PFSK-1 (cell line): ENCODE measurements at regions not wholly inside any gene's neighbourhood (a gene's known extent, or its start where the extent isn't known, plus 50 kb on each side); places are given as distances from the start of the nearest gene placed in this dataset.

Experiments
- FOXP2 ChIP-seq: optimal IDR thresholded peaks from 2 replicates; pipeline ENCODE3; 2011; ENCODE audit warnings: borderline replicate concordance, control low read depth, inconsistent platforms; ENCODE audit not compliant: insufficient read depth; ENCODE audit errors: extremely low read length, extremely low read depth
- POLR2AphosphoS5 ChIP-seq: IDR thresholded peaks from 2 replicates; pipeline ENCODE4 v1.6.1; 2012; ENCODE audit warnings: low read depth, mild to moderate bottlenecking, control low read depth, low read length, moderate library complexity
- TF ChIP-seq, protein P1 (sequence below), 2 experiments: IDR thresholded peaks; 2 replicates each; pipeline versions ENCODE4 v1.6.1 to v1.8.0; 2011 to 2012; ENCODE audit warnings: low read depth in 2 of 2, low read length in 2 of 2, control low read depth in 1 of 2, inconsistent platforms in 1 of 2, mild to moderate bottlenecking in 1 of 2, moderate library complexity in 1 of 2; ENCODE audit not compliant: insufficient read depth in 1 of 2

DNA sequence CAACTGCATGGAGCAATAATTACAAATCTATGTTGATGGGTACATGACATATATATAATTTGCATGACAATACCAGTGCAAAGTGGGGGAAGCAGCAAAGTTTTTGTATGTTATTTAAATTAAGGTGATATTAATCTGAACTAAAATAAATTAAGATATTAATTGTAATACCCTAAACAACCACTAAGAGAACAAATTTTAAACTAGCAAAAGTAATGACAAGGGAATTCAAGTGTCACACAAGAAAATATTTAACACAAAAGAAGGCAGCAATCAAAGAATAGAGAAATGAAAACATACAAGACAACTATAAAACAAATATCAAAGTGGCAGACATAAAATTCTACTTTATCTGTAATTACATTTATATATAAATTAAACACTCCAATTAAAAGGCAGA, 2003.4 kb downstream of the MAT2B start:
- TF ChIP-seq, protein P1, sequence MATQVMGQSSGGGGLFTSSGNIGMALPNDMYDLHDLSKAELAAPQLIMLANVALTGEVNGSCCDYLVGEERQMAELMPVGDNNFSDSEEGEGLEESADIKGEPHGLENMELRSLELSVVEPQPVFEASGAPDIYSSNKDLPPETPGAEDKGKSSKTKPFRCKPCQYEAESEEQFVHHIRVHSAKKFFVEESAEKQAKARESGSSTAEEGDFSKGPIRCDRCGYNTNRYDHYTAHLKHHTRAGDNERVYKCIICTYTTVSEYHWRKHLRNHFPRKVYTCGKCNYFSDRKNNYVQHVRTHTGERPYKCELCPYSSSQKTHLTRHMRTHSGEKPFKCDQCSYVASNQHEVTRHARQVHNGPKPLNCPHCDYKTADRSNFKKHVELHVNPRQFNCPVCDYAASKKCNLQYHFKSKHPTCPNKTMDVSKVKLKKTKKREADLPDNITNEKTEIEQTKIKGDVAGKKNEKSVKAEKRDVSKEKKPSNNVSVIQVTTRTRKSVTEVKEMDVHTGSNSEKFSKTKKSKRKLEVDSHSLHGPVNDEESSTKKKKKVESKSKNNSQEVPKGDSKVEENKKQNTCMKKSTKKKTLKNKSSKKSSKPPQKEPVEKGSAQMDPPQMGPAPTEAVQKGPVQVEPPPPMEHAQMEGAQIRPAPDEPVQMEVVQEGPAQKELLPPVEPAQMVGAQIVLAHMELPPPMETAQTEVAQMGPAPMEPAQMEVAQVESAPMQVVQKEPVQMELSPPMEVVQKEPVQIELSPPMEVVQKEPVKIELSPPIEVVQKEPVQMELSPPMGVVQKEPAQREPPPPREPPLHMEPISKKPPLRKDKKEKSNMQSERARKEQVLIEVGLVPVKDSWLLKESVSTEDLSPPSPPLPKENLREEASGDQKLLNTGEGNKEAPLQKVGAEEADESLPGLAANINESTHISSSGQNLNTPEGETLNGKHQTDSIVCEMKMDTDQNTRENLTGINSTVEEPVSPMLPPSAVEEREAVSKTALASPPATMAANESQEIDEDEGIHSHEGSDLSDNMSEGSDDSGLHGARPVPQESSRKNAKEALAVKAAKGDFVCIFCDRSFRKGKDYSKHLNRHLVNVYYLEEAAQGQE (IDR thresholded peaks at IDR 0.05; ENCODE audit: insufficient read depth in 1 of 2, low read depth in 2 of 2, low read length in 2 of 2): no peak
- TF ChIP-seq POLR2AphosphoS5: no peak
- TF ChIP-seq FOXP2: no peak
